GM23338 (cell line): ENCODE measurements at regions not wholly inside any gene's neighbourhood (a gene's known extent, or its start where the extent isn't known, plus 50 kb on each side); places are given as distances from the start of the nearest gene placed in this dataset.

Experiments used
- CREB1 ChIP-seq: fragments of 250-450 bp; sonication (Bioruptor Pico); IDR thresholded peaks from 2 replicates; pipeline ENCODE4 v1.5.0; 2020; ENCODE audit warnings: low read depth, mild to moderate bottlenecking, moderate library complexity
- ETS1 ChIP-seq: IDR thresholded peaks from 2 replicates; pipeline ENCODE4 v1.6.1; 2016; ENCODE audit warnings: antibody characterized with exemption
- EZH2 ChIP-seq: fragments of 200-600 bp; sonication (generic); IDR thresholded peaks from one replicate; pipeline ENCODE4 v1.8.0; 2017; ENCODE audit warnings: antibody characterized with exemption, mild to moderate bottlenecking, low read depth; ENCODE audit not compliant: unreplicated experiment
- EZH2phosphoT487 ChIP-seq: fragments of 200-600 bp; sonication (generic); IDR thresholded peaks from one replicate; pipeline ENCODE4 v1.8.1; 2018; ENCODE audit warnings: antibody characterized with exemption; ENCODE audit not compliant: unreplicated experiment
- JUNB ChIP-seq: IDR thresholded peaks from one replicate; pipeline ENCODE4 v1.6.1; 2016; ENCODE audit warnings: antibody characterized with exemption; ENCODE audit not compliant: unreplicated experiment
- NANOG ChIP-seq: IDR thresholded peaks from 2 replicates; pipeline ENCODE4 v1.6.1; 2016; ENCODE audit warnings: antibody characterized with exemption, borderline replicate concordance
- POLR2AphosphoS5 ChIP-seq: IDR thresholded peaks from 2 replicates; pipeline ENCODE4 v1.6.1; 2016; ENCODE audit warnings: antibody characterized with exemption, low read depth
- REST ChIP-seq: IDR thresholded peaks from one replicate; pipeline ENCODE4 v1.6.1; 2018; ENCODE audit warnings: antibody characterized with exemption; ENCODE audit not compliant: unreplicated experiment
- TF ChIP-seq, protein P1 (sequence below), 2 experiments: fragments of 200-600 bp in 1 of 2; sonication (generic) in 1 of 2; conservative IDR thresholded peaks; 2 replicates each; pipeline versions ENCODE4 v1.5.1 to v1.6.1; 2016 to 2017; ENCODE audit warnings: antibody characterized with exemption in 2 of 2, low read depth in 2 of 2, mild to moderate bottlenecking in 2 of 2, moderate library complexity in 1 of 2

DNA sequence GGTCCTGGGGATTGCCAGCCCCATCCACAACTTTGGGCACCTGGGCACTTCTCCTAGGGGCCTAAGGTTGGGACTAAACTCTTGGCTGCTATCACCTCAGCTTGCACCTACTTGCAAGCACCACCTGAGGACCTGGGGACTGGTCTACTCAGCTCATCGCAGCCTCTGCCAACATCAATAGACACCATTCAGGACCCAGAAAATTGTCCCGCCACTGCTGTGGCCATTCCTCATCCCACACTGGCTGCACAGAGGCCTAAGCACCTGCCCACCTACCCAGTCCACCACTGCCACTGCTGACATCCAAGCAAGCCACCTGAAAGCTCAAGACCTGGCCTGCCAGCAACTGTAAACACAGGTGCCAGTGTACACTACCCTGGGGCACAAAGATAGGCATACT, 234.1 kb downstream of the STK31 start:
- TF ChIP-seq, protein P1, sequence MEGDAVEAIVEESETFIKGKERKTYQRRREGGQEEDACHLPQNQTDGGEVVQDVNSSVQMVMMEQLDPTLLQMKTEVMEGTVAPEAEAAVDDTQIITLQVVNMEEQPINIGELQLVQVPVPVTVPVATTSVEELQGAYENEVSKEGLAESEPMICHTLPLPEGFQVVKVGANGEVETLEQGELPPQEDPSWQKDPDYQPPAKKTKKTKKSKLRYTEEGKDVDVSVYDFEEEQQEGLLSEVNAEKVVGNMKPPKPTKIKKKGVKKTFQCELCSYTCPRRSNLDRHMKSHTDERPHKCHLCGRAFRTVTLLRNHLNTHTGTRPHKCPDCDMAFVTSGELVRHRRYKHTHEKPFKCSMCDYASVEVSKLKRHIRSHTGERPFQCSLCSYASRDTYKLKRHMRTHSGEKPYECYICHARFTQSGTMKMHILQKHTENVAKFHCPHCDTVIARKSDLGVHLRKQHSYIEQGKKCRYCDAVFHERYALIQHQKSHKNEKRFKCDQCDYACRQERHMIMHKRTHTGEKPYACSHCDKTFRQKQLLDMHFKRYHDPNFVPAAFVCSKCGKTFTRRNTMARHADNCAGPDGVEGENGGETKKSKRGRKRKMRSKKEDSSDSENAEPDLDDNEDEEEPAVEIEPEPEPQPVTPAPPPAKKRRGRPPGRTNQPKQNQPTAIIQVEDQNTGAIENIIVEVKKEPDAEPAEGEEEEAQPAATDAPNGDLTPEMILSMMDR (conservative IDR thresholded peaks at IDR 0.05; ENCODE audit: low read depth in 2 of 2) = no peak
- no peak for TF ChIP-seq EZH2
- no peak for TF ChIP-seq POLR2AphosphoS5
- TF ChIP-seq ETS1 = no peak
- TF ChIP-seq REST = no peak
- TF ChIP-seq NANOG = no peak
- TF ChIP-seq EZH2phosphoT487 = no peak
- no peak for TF ChIP-seq CREB1
- no peak for TF ChIP-seq JUNB
